ENCODE measurements at regions not wholly inside any gene's neighbourhood (a gene's known extent, or its start where the extent isn't known, plus 50 kb on each side); places are given as distances from the start of the nearest gene placed in this dataset.

- no peak for TF ChIP-seq CTCF (IDR thresholded peaks at IDR 0.05)
- no peak for TF ChIP-seq POLR2AphosphoS5 (IDR thresholded peaks at IDR 0.05; ENCODE audit: insufficient read depth in 1 of 2, low read depth in 1 of 2)
- no peak for TF ChIP-seq POLR2A (IDR thresholded peaks at IDR 0.05)
Measured at GRCh38 chr2:185537689-185538088, 200.9 kb upstream of the FSIP2 start.

Measured in vagina (tissue), 2 donors.